AG04450 (cell line): ENCODE measurements at regions not wholly inside any gene's neighbourhood (a gene's known extent, or its start where the extent isn't known, plus 50 kb on each side); places are given as distances from the start of the nearest gene placed in this dataset.

Experiments
- CTCF ChIA-PET: fragments of 300-600, 350-600 bp; formaldehyde crosslinking; extraction: SDS; loops from one replicate; lab custom pipeline; 2022; ENCODE audit warnings: antibody characterized with exemption, inconsistent platforms; lab: Charles Lee
- POLR2A ChIA-PET: fragments of 350-600 bp; formaldehyde crosslinking; extraction: SDS; loops from one replicate; lab custom pipeline; 2021; ENCODE audit warnings: antibody characterized with exemption, inconsistent platforms; lab: Yijun Ruan, JAX
- DNase-seq: peaks from one replicate; pipeline ENCODE4 v3.0.0-alpha.2; 2011; ENCODE audit warnings: low read depth, low spot score
- H3K27ac ChIP-seq: one replicate; pipeline ENCODE4 v1.5.1; 2012; ENCODE audit warnings: low read depth, low read length, control low read depth
- H3K27me3 ChIP-seq: one replicate; pipeline ENCODE4 v1.6.0; 2012; ENCODE audit warnings: low read length; ENCODE audit not compliant: control insufficient read depth, insufficient read depth
- H3K4me3 ChIP-seq: 2 replicates; pipeline ENCODE4 v1.5.1; 2011; ENCODE audit warnings: mild to moderate bottlenecking, low read depth, low read length, control low read depth
- H3K9me3 ChIP-seq: 2 replicates; pipeline ENCODE4 v1.5.1; 2012; ENCODE audit warnings: low read length; ENCODE audit not compliant: control insufficient read depth, insufficient read depth
- TF ChIP-seq, protein P1 (sequence below): IDR thresholded peaks from 2 replicates; pipeline ENCODE4 v1.5.1; 2011; ENCODE audit warnings: low read depth, low read length, control low read depth, inconsistent platforms

DNA sequence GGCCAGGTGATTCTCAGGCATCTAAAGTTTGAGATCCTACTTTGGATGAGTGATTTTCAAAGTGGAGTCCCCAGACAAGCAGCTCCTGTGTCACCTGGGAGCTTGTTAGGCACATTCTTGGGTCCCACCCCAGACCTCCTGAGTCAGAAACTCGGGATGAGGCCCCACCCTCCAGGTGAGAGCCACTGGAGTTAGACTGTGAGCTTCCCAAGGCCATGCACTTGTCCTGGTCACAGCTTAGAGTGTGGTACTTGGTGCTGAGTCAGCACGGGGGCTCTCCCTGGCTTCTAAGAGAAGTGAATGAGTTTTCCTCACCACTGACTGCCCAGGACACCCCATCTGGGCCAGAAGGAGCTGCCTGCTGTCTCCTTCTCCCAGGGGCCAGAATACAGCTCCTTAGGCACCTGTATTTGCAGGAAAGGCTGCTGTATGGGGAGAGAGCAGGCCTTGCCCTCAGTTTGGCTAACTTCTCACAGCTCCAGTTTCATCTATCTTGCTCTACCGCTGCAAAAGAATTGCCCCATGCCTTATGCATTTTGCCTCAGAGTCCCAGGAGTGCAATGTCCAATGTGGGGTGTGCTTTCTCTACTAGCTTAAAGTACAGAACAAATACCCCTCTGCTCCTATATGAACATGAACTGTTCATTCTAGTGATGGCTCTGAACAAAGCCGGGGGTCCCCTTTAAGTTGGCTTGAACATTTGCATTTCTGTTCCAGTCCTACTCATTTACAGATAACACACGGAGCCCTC lies 98.1 kb downstream of the PSMG1 start:
- H3K4me3 ChIP-seq, result no peak overlapping the region
- no peak overlapping the region for H3K27ac ChIP-seq
- H3K9me3 ChIP-seq, result peaks cover 4% of the 10 kb centered on the region
- H3K27me3 ChIP-seq, result peaks cover 6% of the 10 kb centered on the region
- CTCF ChIA-PET, result interaction anchor here (0.6 kb wide), 1 partner anchor 286 kb away, joined by 3 read pairs; no protein-coding TSS in a partner anchor
- POLR2A ChIA-PET, result no interaction called here
- DNase-seq, result no peak
- TF ChIP-seq, protein P1, sequence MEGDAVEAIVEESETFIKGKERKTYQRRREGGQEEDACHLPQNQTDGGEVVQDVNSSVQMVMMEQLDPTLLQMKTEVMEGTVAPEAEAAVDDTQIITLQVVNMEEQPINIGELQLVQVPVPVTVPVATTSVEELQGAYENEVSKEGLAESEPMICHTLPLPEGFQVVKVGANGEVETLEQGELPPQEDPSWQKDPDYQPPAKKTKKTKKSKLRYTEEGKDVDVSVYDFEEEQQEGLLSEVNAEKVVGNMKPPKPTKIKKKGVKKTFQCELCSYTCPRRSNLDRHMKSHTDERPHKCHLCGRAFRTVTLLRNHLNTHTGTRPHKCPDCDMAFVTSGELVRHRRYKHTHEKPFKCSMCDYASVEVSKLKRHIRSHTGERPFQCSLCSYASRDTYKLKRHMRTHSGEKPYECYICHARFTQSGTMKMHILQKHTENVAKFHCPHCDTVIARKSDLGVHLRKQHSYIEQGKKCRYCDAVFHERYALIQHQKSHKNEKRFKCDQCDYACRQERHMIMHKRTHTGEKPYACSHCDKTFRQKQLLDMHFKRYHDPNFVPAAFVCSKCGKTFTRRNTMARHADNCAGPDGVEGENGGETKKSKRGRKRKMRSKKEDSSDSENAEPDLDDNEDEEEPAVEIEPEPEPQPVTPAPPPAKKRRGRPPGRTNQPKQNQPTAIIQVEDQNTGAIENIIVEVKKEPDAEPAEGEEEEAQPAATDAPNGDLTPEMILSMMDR, result no peak

DNA sequence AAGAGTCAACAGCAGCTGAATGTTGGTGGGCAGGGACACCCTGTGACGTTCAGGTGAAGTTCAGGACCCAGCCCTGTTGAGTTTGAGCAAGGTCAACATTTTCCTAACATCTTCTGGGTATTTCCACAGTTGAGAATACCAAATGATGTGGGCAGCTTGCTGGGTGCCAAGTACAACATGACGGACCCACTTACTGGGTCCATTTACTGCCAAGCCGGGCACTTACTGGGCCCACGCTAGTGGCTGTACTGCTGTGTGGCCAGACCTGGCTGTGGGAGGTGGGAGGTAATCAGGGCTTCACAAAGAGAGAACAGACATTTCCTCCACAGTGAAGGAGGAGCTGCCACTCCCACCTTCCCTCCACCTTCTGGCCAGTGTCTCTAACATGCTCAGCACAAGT lies 99.2 kb downstream of the PSMG1 start:
- POLR2A ChIA-PET, result no interaction called here
- H3K4me3 ChIP-seq, result no peak overlapping the region

DNA sequence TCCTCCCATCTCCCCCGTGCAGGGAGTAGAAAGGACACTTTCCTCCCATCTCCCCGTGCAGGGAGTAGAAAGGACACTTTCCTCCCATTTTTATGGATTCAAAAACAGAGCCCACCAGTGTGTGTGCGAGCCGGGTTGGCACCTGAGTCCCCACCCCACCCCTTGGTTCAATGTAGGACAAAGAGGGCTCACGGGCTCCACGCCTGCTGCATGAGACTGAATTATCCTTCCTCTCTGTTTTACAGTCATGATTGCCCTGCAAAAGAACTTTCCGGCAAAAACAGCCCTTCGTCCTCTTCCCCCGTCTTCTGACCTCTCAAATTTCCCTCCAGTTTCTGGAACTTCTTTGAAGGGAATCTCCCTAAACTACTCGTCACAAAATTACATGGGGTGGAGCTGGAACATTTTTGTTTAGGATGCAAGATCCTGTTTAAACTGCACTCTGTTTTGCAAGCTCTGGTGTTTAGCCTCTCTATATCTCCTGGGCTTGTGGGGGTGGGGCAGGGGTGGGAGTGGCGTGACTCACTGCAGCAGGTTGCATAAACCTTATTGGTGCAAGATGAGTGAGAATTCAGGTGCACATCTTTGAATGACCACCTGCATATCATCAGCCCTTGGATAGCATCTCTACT lies 99.8 kb downstream of the PSMG1 start:
- TF ChIP-seq, protein P1, result no peak
- no peak overlapping the region for H3K27ac ChIP-seq
- H3K4me3 ChIP-seq, result no peak overlapping the region
- no peaks in the 10 kb centered on the region; the same call in 1 of the 2 replicates for H3K9me3 ChIP-seq
- ChIA-PET POLR2A (no interaction called here), CTCF (interaction anchor here (0.6 to 0.7 kb wide), 2 partner anchors 54 to 289 kb away, joined by 3 to 4 read pairs; no protein-coding TSS in a partner anchor)
- DNase-seq, result no peak
- H3K27me3 ChIP-seq, result peaks cover 6% of the 10 kb centered on the region

More for the DNA sequence above, 99.2 kb downstream of the PSMG1 start:
- CTCF ChIA-PET, result no interaction called here
- no peak for DNase-seq
- Histone ChIP-seq H3K27me3 (peaks cover 6% of the 10 kb centered on the region), H3K27ac (no peak overlapping the region), H3K9me3 (no peaks in the 10 kb centered on the region; the same call in 1 of the 2 replicates)
- TF ChIP-seq, protein P1, result no peak

DNA sequence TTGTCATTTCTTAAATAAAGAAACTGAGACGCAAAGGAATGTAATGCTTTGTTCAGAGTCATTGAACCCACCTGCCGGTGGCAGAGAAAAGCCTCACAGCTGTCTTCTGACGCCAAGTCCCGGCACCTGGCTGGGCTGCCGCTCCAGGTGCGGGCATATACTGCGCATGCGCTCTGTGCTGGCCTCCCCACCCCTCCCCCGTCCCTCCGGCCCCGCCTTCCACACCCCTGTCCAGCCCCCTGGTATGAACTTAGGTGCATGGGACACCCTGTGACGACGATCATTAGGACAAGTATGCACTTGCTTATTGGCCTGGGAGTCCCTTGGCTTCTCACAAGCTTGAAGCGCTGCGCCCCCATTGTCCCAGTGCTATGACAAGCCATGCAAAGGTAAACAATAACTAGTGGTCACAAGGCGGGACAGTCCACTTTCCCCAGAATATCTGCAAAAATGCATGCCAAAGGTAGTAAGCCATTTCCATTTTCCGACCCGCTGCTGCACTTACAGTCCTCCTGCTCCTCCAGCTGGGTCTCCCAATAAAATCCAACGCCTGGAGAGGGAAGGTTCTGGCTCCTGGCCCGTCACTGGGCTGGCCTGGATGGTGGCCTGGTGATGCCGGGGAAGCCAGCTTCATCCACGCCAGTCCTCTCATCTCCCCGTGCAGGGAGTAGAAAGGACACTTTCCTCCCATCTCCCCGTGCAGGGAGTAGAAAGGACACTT lies 100.4 kb downstream of the PSMG1 start:
- DNase-seq, result no peak
- POLR2A ChIA-PET, result no interaction called here
- no peak overlapping the region for H3K27ac ChIP-seq
- H3K4me3 ChIP-seq, result no peak overlapping the region
- H3K27me3 ChIP-seq, result peaks cover 6% of the 10 kb centered on the region
- no peaks in the 10 kb centered on the region; the same call in 1 of the 2 replicates for H3K9me3 ChIP-seq
- TF ChIP-seq, protein P1, result no peak
- CTCF ChIA-PET, result interaction anchor here (0.6 to 0.7 kb wide), 2 partner anchors 55 to 289 kb away, joined by 3 to 4 read pairs; no protein-coding TSS in a partner anchor
